ENCODE measurements at regions not wholly inside any gene's neighbourhood (a gene's known extent, or its start where the extent isn't known, plus 50 kb on each side); places are given as distances from the start of the nearest gene placed in this dataset.

- Histone ChIP-seq H3K4me1 (ENCODE audit: insufficient read depth, low read length) (no peaks in the 10 kb centered on the region), H3K4me2 (ENCODE audit: low read length) (no peak overlapping the region), H3K27ac (ENCODE audit: low read length) (no peak overlapping the region), H3F3A (ENCODE audit: low read length, unreplicated experiment) (no peaks in the 10 kb centered on the region), H3K9ac (ENCODE audit: low read length) (no peak overlapping the region), H3K9me3 (ENCODE audit: low read length) (no peaks in the 10 kb centered on the region), H3K27me3 (ENCODE audit: low read length) (no peaks in the 10 kb centered on the region), H3K9me2 (replicated peaks; ENCODE audit: low read length) (no peaks in the 10 kb centered on the region), H2AFZ (ENCODE audit: low read length) (no peak overlapping the region), H3K79me2 (ENCODE audit: low read length) (no peaks in the 10 kb centered on the region), H4K20me1 (ENCODE audit: low read length) (no peaks in the 10 kb centered on the region), H3K36me3 (ENCODE audit: low read depth, low read length) (no peaks in the 10 kb centered on the region), H3K4me3 (ENCODE audit: low read length) (no peak overlapping the region)
- DNase-seq (peak; percentile 19), ATAC-seq (no peak; the same call in 1 of the 2 replicates)
- ChIA-PET POLR2A (ENCODE audit: unreplicated experiment) (no interaction called here), CTCF (no interaction called here)
- intact Hi-C loops (cut with micrococcal nuclease), result no loop called here
- BruUV-seq (replicated peaks), result no TSS peak
- TF ChIP-seq EZH2 (IDR thresholded peaks at IDR 0.05; ENCODE audit: low read length, unreplicated experiment) (no peak), EZH2phosphoT487 (IDR thresholded peaks at IDR 0.05; ENCODE audit: borderline replicate concordance, low read length) (no peak), CTCF (conservative IDR thresholded peaks at IDR 0.05; ENCODE audit: low read depth, low read length) (no peak)
Measured at GRCh38 chr2:146108993-146109392, 1589.1 kb upstream of the ZEB2 start.

GRCh38 chr2:146094185-146094584 lies 1574.3 kb upstream of the ZEB2 start:
- no peak overlapping the region for H3K9ac ChIP-seq (ENCODE audit: low read length)
- peaks cover 15% of the 10 kb centered on the region for H3K9me3 ChIP-seq (ENCODE audit: low read length)
- no peaks in the 10 kb centered on the region for H4K20me1 ChIP-seq (ENCODE audit: low read length)
- H2AFZ ChIP-seq (ENCODE audit: low read length), result no peak overlapping the region
- DNase-seq (no peak), ATAC-seq (no peak)
- H3K79me2 ChIP-seq (ENCODE audit: low read length), result no peaks in the 10 kb centered on the region
- no peak overlapping the region for H3K27ac ChIP-seq (ENCODE audit: low read length)
- H3F3A ChIP-seq (ENCODE audit: low read length, unreplicated experiment), result no peaks in the 10 kb centered on the region
- H3K27me3 ChIP-seq (ENCODE audit: low read length), result no peaks in the 10 kb centered on the region
- TF ChIP-seq EZH2 (IDR thresholded peaks at IDR 0.05; ENCODE audit: low read length, unreplicated experiment), result no peak
- no peak for TF ChIP-seq EZH2phosphoT487 (IDR thresholded peaks at IDR 0.05; ENCODE audit: borderline replicate concordance, low read length)
- TF ChIP-seq CTCF (conservative IDR thresholded peaks at IDR 0.05; ENCODE audit: low read depth, low read length), result no peak
- no peak overlapping the region; the same call in 1 of the 2 replicates for H3K4me3 ChIP-seq (ENCODE audit: low read length)
- no peak overlapping the region for H3K4me2 ChIP-seq (ENCODE audit: low read length)
- intact Hi-C loops (cut with micrococcal nuclease), result no loop called here
- CTCF ChIA-PET, result no interaction called here
- POLR2A ChIA-PET (ENCODE audit: unreplicated experiment), result no interaction called here
- H3K9me2 ChIP-seq (replicated peaks; ENCODE audit: low read length), result no peaks in the 10 kb centered on the region
- no peaks in the 10 kb centered on the region for H3K4me1 ChIP-seq (ENCODE audit: insufficient read depth, low read length)
- no TSS peak for BruUV-seq (replicated peaks)
- H3K36me3 ChIP-seq (ENCODE audit: low read depth, low read length), result peaks cover 5% of the 10 kb centered on the region; the same call in 1 of the 2 replicates

GRCh38 chr2:146081459-146081858 lies 1561.5 kb upstream of the ZEB2 start:
- no peak overlapping the region for H3K27ac ChIP-seq (ENCODE audit: low read length)
- H3K4me2 ChIP-seq (ENCODE audit: low read length), result no peak overlapping the region
- H3F3A ChIP-seq (ENCODE audit: low read length, unreplicated experiment), result no peaks in the 10 kb centered on the region
- ATAC-seq (no peak), DNase-seq (no peak)
- no peak for TF ChIP-seq EZH2phosphoT487 (IDR thresholded peaks at IDR 0.05; ENCODE audit: borderline replicate concordance, low read length)
- TF ChIP-seq EZH2 (IDR thresholded peaks at IDR 0.05; ENCODE audit: low read length, unreplicated experiment), result no peak
- TF ChIP-seq CTCF (conservative IDR thresholded peaks at IDR 0.05; ENCODE audit: low read depth, low read length), result no peak
- H3K36me3 ChIP-seq (ENCODE audit: low read depth, low read length), result no peaks in the 10 kb centered on the region
- POLR2A ChIA-PET (ENCODE audit: unreplicated experiment), result no interaction called here
- no peaks in the 10 kb centered on the region for H3K27me3 ChIP-seq (ENCODE audit: low read length)
- H4K20me1 ChIP-seq (ENCODE audit: low read length), result no peaks in the 10 kb centered on the region
- no peak overlapping the region for H3K9ac ChIP-seq (ENCODE audit: low read length)
- no peak overlapping the region for H2AFZ ChIP-seq (ENCODE audit: low read length)
- no peaks in the 10 kb centered on the region for H3K79me2 ChIP-seq (ENCODE audit: low read length)
- no peaks in the 10 kb centered on the region for H3K4me1 ChIP-seq (ENCODE audit: insufficient read depth, low read length)
- CTCF ChIA-PET, result no interaction called here
- no TSS peak for BruUV-seq (replicated peaks)
- H3K4me3 ChIP-seq (ENCODE audit: low read length), result no peak overlapping the region
- intact Hi-C loops (cut with micrococcal nuclease), result no loop called here
- 0 out of 2 replicates have a peak, but pooled peaks cover 3% of the 10 kb centered on the region for H3K9me2 ChIP-seq (replicated peaks; ENCODE audit: low read length)
- no peaks in the 10 kb centered on the region for H3K9me3 ChIP-seq (ENCODE audit: low read length)

All from PC-3 (cell line).